HCT116 (cell line): ENCODE measurements at regions not wholly inside any gene's neighbourhood (a gene's known extent, or its start where the extent isn't known, plus 50 kb on each side); places are given as distances from the start of the nearest gene placed in this dataset.

Source experiments
- ATAC-seq: fragments of 200-7000 bp; cut with Tn5 transposase; 2 replicates; pipeline ENCODE4 v1.9.1; 2020; ENCODE audit warnings: mild to moderate bottlenecking, moderate library complexity
- BruUV-seq: library from RNA; stranded (reverse); fragments of 400-500 nt; replicated peaks from 2 replicates; lab custom pipeline; 2021; lab: Mats Ljungman, UMichigan
- CTCF ChIA-PET: fragments of 300-600 bp; sonication (Branson Sonifier 250); formaldehyde crosslinking; loops from one replicate; lab custom pipeline; 2021; ENCODE audit warnings: antibody characterized with exemption; lab: Charles Lee
- POLR2A ChIA-PET: fragments of 300-600, 350-600 bp; sonication (Branson Sonifier 250); formaldehyde crosslinking; loops from one replicate; lab custom pipeline; 2021; ENCODE audit warnings: antibody characterized with exemption; lab: Charles Lee
- RAD21 ChIA-PET, 2 experiments: fragments of 300-600 bp; sonication (Branson Sonifier 250); formaldehyde crosslinking; loops; one replicate each; lab custom pipeline; 2023; ENCODE audit warnings: low total read pairs in 2 of 2; ENCODE audit not compliant: uncharacterized antibody in 2 of 2, unreplicated experiment in 2 of 2, low non-redundant PET in 1 of 2; lab: Charles Lee
- DNase-seq: peaks from one replicate; pipeline ENCODE4 v3.0.0-alpha.2; 2010; ENCODE audit warnings: low read depth, low spot score
- H2AFZ ChIP-seq: fragments of 200-600 bp; shearing (Covaris generic), sonication (generic); 2 replicates; pipeline ENCODE4 v1.6.1; 2017; ENCODE audit warnings: low read depth, mixed run types, mixed read lengths, antibody characterized with exemption, low read length; ENCODE audit not compliant: poor library complexity, severe bottlenecking
- H3K27ac ChIP-seq: 2 replicates; pipeline ENCODE4 v1.5.1; 2012; ENCODE audit warnings: low read depth, low read length
- H3K27me3 ChIP-seq: fragments of 200-600 bp; sonication (generic); 2 replicates; pipeline ENCODE4 v1.6.1; 2016; ENCODE audit warnings: mixed run types, low read length, mixed read lengths; ENCODE audit not compliant: insufficient read depth
- H3K36me3 ChIP-seq, 2 experiments: fragments of 200-500 bp in 1 of 2; fragments of 200-600 bp in 1 of 2; sonication (Bioruptor generic) in 1 of 2; sonication (generic) in 1 of 2; 2 replicates each; pipeline versions ENCODE4 v1.5.1 to v1.6.1; 2014 to 2016; ENCODE audit warnings: low read length in 2 of 2, inconsistent platforms in 1 of 2, mixed read lengths in 1 of 2, mixed run types in 1 of 2; ENCODE audit not compliant: insufficient read depth in 2 of 2, control insufficient read depth in 1 of 2
- H3K4me1 ChIP-seq, 2 experiments: fragments of 200-600 bp in 1 of 2; sonication (generic) in 1 of 2; 2 replicates each; pipeline versions ENCODE4 v1.5.1 to v1.6.1; 2012 to 2017; ENCODE audit warnings: low read length in 2 of 2, inconsistent platforms in 1 of 2, mild to moderate bottlenecking in 1 of 2, mixed read lengths in 1 of 2, mixed run types in 1 of 2, moderate library complexity in 1 of 2; ENCODE audit not compliant: insufficient read depth in 2 of 2, control insufficient read depth in 1 of 2
- H3K4me2 ChIP-seq: fragments of 200-600 bp; sonication (generic); 2 replicates; pipeline ENCODE4 v1.6.1; 2017; ENCODE audit warnings: mixed run types, low read length, mixed read lengths
- H3K4me3 ChIP-seq, 2 experiments: fragments of 200-600 bp in 1 of 2; sonication (generic) in 1 of 2; replicated peaks in 1 of 2; 2 replicates each; pipeline ENCODE4 v1.5.1; 2011 to 2016; ENCODE audit warnings: low read length in 2 of 2, control low read depth in 1 of 2, low read depth in 1 of 2, mild to moderate bottlenecking in 1 of 2, mixed read lengths in 1 of 2, mixed run types in 1 of 2
- H3K79me2 ChIP-seq: fragments of 200-600 bp; sonication (generic); 2 replicates; pipeline ENCODE4 v1.6.1; 2017; ENCODE audit warnings: mild to moderate bottlenecking, mixed run types, low read length, moderate library complexity, mixed read lengths; ENCODE audit not compliant: insufficient read depth
- H3K9ac ChIP-seq: fragments of 200-600 bp; sonication (generic); 2 replicates; pipeline ENCODE4 v1.6.1; 2016; ENCODE audit warnings: low read length, mixed read lengths
- H3K9me2 ChIP-seq: fragments of 200-600 bp; sonication (generic), shearing (Covaris generic); 2 replicates; pipeline ENCODE4 v1.6.1; 2017; ENCODE audit warnings: mixed run types, mild to moderate bottlenecking, moderate library complexity; ENCODE audit not compliant: insufficient read depth
- H3K9me3 ChIP-seq, 2 experiments: fragments of 200-500 bp in 1 of 2; fragments of 200-600 bp in 1 of 2; sonication (Bioruptor generic) in 1 of 2; sonication (generic) in 1 of 2; 2 replicates each; pipeline ENCODE4 v1.6.1; 2014 to 2017; ENCODE audit warnings: low read length in 2 of 2, mixed read lengths in 2 of 2, inconsistent platforms in 1 of 2, low read depth in 1 of 2, mild to moderate bottlenecking in 1 of 2, mixed run types in 1 of 2, moderate library complexity in 1 of 2; ENCODE audit not compliant: control insufficient read depth in 1 of 2, insufficient read depth in 1 of 2
- H4K20me1 ChIP-seq: fragments of 200-600 bp; sonication (generic), shearing (Covaris generic); 2 replicates; pipeline ENCODE4 v1.6.1; 2017; ENCODE audit warnings: mixed run types, mild to moderate bottlenecking, moderate library complexity; ENCODE audit not compliant: insufficient read depth
- ATF3 ChIP-seq: IDR thresholded peaks from 2 replicates; pipeline ENCODE4 v1.6.1; 2012
- CBX3 ChIP-seq: IDR thresholded peaks from 2 replicates; pipeline ENCODE4 v1.6.1; 2012; ENCODE audit warnings: low read depth
- CEBPB ChIP-seq: IDR thresholded peaks from 2 replicates; pipeline ENCODE4 v1.6.1; 2012; ENCODE audit warnings: low read depth
- CTCF ChIP-seq, 3 experiments: fragments of 200-600 bp in 1 of 3; sonication (generic) in 1 of 3; IDR thresholded peaks in 2 of 3; conservative IDR thresholded peaks in 1 of 3; 2 replicates each; pipeline ENCODE4 v1.5.1; 2012 to 2017; ENCODE audit warnings: low read depth in 2 of 3, low read length in 2 of 3, antibody characterized with exemption in 1 of 3, borderline replicate concordance in 1 of 3, control low read depth in 1 of 3, mild to moderate bottlenecking in 1 of 3, mixed read lengths in 1 of 3, mixed run types in 1 of 3, moderate library complexity in 1 of 3; ENCODE audit not compliant: insufficient read depth in 1 of 3
- EGR1 ChIP-seq: IDR thresholded peaks from 2 replicates; pipeline ENCODE4 v1.6.1; 2012; ENCODE audit warnings: low read depth
- ELF1 ChIP-seq: IDR thresholded peaks from 2 replicates; pipeline ENCODE4 v1.6.1; 2012; ENCODE audit warnings: low read depth, borderline replicate concordance
- EZH2 ChIP-seq: fragments of 200-600 bp; sonication (generic); IDR thresholded peaks from 2 replicates; pipeline ENCODE4 v1.6.1; 2017; ENCODE audit warnings: antibody characterized with exemption, mixed run types
- FOSL1 ChIP-seq: IDR thresholded peaks from 2 replicates; pipeline ENCODE4 v1.6.1; 2012; ENCODE audit warnings: low read depth
- JUND ChIP-seq: IDR thresholded peaks from 2 replicates; pipeline ENCODE4 v1.6.1; 2012
- MAX ChIP-seq: IDR thresholded peaks from 2 replicates; pipeline ENCODE4 v1.6.1; 2012
- POLR2AphosphoS5 ChIP-seq: IDR thresholded peaks from 2 replicates; pipeline ENCODE4 v1.6.1; 2011; ENCODE audit warnings: mild to moderate bottlenecking, low read depth, low read length, moderate library complexity
- SIN3A ChIP-seq: IDR thresholded peaks from 2 replicates; pipeline ENCODE4 v1.6.1; 2012; ENCODE audit warnings: low read depth
- SP1 ChIP-seq: IDR thresholded peaks from 2 replicates; pipeline ENCODE4 v1.6.1; 2012; ENCODE audit warnings: low read depth
- SRF ChIP-seq: IDR thresholded peaks from 2 replicates; pipeline ENCODE4 v1.6.1; 2012; ENCODE audit warnings: low read depth
- YY1 ChIP-seq: IDR thresholded peaks from 2 replicates; pipeline ENCODE4 v1.6.1; 2011; ENCODE audit warnings: low read length, low read depth, moderate library complexity, mild to moderate bottlenecking; ENCODE audit not compliant: insufficient replicate concordance; ENCODE audit errors: extremely low read depth
- ZBTB33 ChIP-seq: IDR thresholded peaks from 2 replicates; pipeline ENCODE4 v1.6.1; 2011; ENCODE audit warnings: mild to moderate bottlenecking, low read length, moderate library complexity; ENCODE audit not compliant: insufficient replicate concordance; ENCODE audit errors: extremely low read depth
- ZFX ChIP-seq: fragments of 450-650 bp; IDR thresholded peaks from 2 replicates; pipeline ENCODE4 v1.6.1; 2017
- ZNF274 ChIP-seq: fragments of 200-500 bp; sonication (Bioruptor generic); IDR thresholded peaks from 2 replicates; pipeline ENCODE4 v1.6.1; 2014; ENCODE audit warnings: mild to moderate bottlenecking, low read depth, low read length, inconsistent platforms
- intact Hi-C: fragments of 100-400 bp; cut with micrococcal nuclease; formaldehyde crosslinking; loops from 2 replicates; pipeline ENCODE4 v1.10.0; 2022

- TF ChIP-seq CTCF (IDR thresholded peaks at IDR 0.05 in 2 of 3, conservative IDR thresholded peaks at IDR 0.05 in 1 of 3; ENCODE audit: borderline replicate concordance in 1 of 3, insufficient read depth in 1 of 3, low read depth in 2 of 3, low read length in 2 of 3) (no peak), YY1 (no peak), SRF (no peak)
These were observed 632.9 kb downstream of the CCDC85A start (continued) for GRCh38 chr2:56816666-56817065.

GRCh38 chr2:56831780-56832179 lies 648.0 kb downstream of the CCDC85A start:
- POLR2A ChIA-PET = no interaction called here
- TF ChIP-seq MAX (no peak), SRF (no peak), ATF3 (no peak), ZBTB33 (no peak), POLR2AphosphoS5 (no peak), SIN3A (no peak), JUND (no peak), SP1 (no peak), ELF1 (no peak), ZFX (no peak), CEBPB (no peak), CTCF (IDR thresholded peaks at IDR 0.05 in 2 of 3, conservative IDR thresholded peaks at IDR 0.05 in 1 of 3; ENCODE audit: borderline replicate concordance in 1 of 3, insufficient read depth in 1 of 3, low read depth in 2 of 3, low read length in 2 of 3) (no peak), ZNF274 (no peak), CBX3 (no peak), EGR1 (no peak), EZH2 (no peak), FOSL1 (no peak)

More at GRCh38 chr2:56831780-56832179, 648.0 kb downstream of the CCDC85A start:
- H4K20me1 ChIP-seq = no peaks in the 10 kb centered on the region
- no peaks in the 10 kb centered on the region for H3K36me3 ChIP-seq
- H3K27ac ChIP-seq = no peak overlapping the region
- H3K9me2 ChIP-seq = no peaks in the 10 kb centered on the region
- no peak for DNase-seq
- no peak overlapping the region for H3K4me3 ChIP-seq
- H3K27me3 ChIP-seq = no peaks in the 10 kb centered on the region
- H3K4me2 ChIP-seq = no peak overlapping the region
- RAD21 ChIA-PET = no interaction called here
- no peaks in the 10 kb centered on the region for H3K9me3 ChIP-seq
- no peak overlapping the region for H3K9ac ChIP-seq
- H3K79me2 ChIP-seq = no peaks in the 10 kb centered on the region
- no TSS peak for BruUV-seq
- CTCF ChIA-PET = no interaction called here
- no peak for ATAC-seq
- no peak overlapping the region for H2AFZ ChIP-seq
- H3K4me1 ChIP-seq = no peaks in the 10 kb centered on the region
- intact Hi-C loops = no loop called here
